ENCODE measurements at regions not wholly inside any gene's neighbourhood (a gene's known extent, or its start where the extent isn't known, plus 50 kb on each side); places are given as distances from the start of the nearest gene placed in this dataset.

- TF ChIP-seq POLR2A (IDR thresholded peaks at IDR 0.05; ENCODE audit: insufficient read depth in 1 of 2, low read depth in 2 of 2, low read length in 2 of 2) (no peak), SIN3A (IDR thresholded peaks at IDR 0.05; ENCODE audit: borderline replicate concordance, low read depth, low read length) (no peak), WIZ (CRISPR knock-in tag; IDR thresholded peaks at IDR 0.05) (no peak), MYC (CRISPR knock-in tag; IDR thresholded peaks at IDR 0.05; ENCODE audit: borderline replicate concordance) (no peak), CTCF (CRISPR knock-in tag; IDR thresholded peaks at IDR 0.05) (no peak), ZNF335 (CRISPR knock-in tag; IDR thresholded peaks at IDR 0.05) (no peak), SUZ12 (IDR thresholded peaks at IDR 0.05; ENCODE audit: low read depth, low read length) (no peak)
- TF ChIP-seq, protein P1, sequence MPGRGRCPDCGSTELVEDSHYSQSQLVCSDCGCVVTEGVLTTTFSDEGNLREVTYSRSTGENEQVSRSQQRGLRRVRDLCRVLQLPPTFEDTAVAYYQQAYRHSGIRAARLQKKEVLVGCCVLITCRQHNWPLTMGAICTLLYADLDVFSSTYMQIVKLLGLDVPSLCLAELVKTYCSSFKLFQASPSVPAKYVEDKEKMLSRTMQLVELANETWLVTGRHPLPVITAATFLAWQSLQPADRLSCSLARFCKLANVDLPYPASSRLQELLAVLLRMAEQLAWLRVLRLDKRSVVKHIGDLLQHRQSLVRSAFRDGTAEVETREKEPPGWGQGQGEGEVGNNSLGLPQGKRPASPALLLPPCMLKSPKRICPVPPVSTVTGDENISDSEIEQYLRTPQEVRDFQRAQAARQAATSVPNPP (CRISPR knock-in tag; IDR thresholded peaks at IDR 0.05): no peak
These were observed 288.4 kb downstream of the DAD1 start for GRCh38 chr14:22300646-22301045.

All from HepG2 (cell line).